ENCODE measurements at regions not wholly inside any gene's neighbourhood (a gene's known extent, or its start where the extent isn't known, plus 50 kb on each side); places are given as distances from the start of the nearest gene placed in this dataset.

GRCh38 chr11:45394294-45395085, 108.3 kb upstream of the SYT13 start:
- TF ChIP-seq CTCF (IDR thresholded peaks at IDR 0.05; ENCODE audit: low read depth, low read length, missing control alignments), result no peak
- no peak overlapping the region for H3K4me3 ChIP-seq (ENCODE audit: low read depth, low read length)
- DNase-seq (ENCODE audit: low read depth), result no peak
- in situ Hi-C loops (cut with HindIII; ENCODE audit: low sequenced_read_pairs), result no loop called here

GRCh38 chr11:45393826-45394225, 107.7 kb upstream of the SYT13 start:
- no peak overlapping the region for H3K4me3 ChIP-seq (ENCODE audit: low read depth, low read length)
- TF ChIP-seq CTCF (IDR thresholded peaks at IDR 0.05; ENCODE audit: low read depth, low read length, missing control alignments), result no peak
- no peak for DNase-seq (ENCODE audit: low read depth)
- in situ Hi-C loops (cut with HindIII; ENCODE audit: low sequenced_read_pairs), result no loop called here

GRCh38 chr11:45393334-45393733, 107.2 kb upstream of the SYT13 start:
- in situ Hi-C loops (cut with HindIII; ENCODE audit: low sequenced_read_pairs), result no loop called here
- TF ChIP-seq CTCF (IDR thresholded peaks at IDR 0.05; ENCODE audit: low read depth, low read length, missing control alignments), result no peak
- H3K4me3 ChIP-seq (ENCODE audit: low read depth, low read length), result no peak overlapping the region
- no peak for DNase-seq (ENCODE audit: low read depth)

GRCh38 chr11:45392591-45393091, 106.5 kb upstream of the SYT13 start:
- H3K4me3 ChIP-seq (ENCODE audit: low read depth, low read length), result no peak overlapping the region
- no peak for DNase-seq (ENCODE audit: low read depth)
- no peak for TF ChIP-seq CTCF (IDR thresholded peaks at IDR 0.05; ENCODE audit: low read depth, low read length, missing control alignments)
- in situ Hi-C loops (cut with HindIII; ENCODE audit: low sequenced_read_pairs), result no loop called here

- in situ Hi-C loops (cut with HindIII; ENCODE audit: low sequenced_read_pairs), result no loop called here
- no peak for DNase-seq (ENCODE audit: low read depth)
- no peak overlapping the region for H3K4me3 ChIP-seq (ENCODE audit: low read depth, low read length)
- TF ChIP-seq CTCF (IDR thresholded peaks at IDR 0.05; ENCODE audit: low read depth, low read length, missing control alignments), result no peak
Measured at GRCh38 chr11:45392154-45392553, 106.0 kb upstream of the SYT13 start.

- no peak overlapping the region for H3K4me3 ChIP-seq (ENCODE audit: low read depth, low read length)
- no peak for DNase-seq (ENCODE audit: low read depth)
- in situ Hi-C loops (cut with HindIII; ENCODE audit: low sequenced_read_pairs), result no loop called here
- no peak for TF ChIP-seq CTCF (IDR thresholded peaks at IDR 0.05; ENCODE audit: low read depth, low read length, missing control alignments)
Measured at GRCh38 chr11:45391168-45391850, 105.2 kb upstream of the SYT13 start.
